CD4-positive, alpha-beta T cell treated with Interleukin-4 for 1 hour (primary cell): ENCODE measurements at regions not wholly inside any gene's neighbourhood (a gene's known extent, or its start where the extent isn't known, plus 50 kb on each side); places are given as distances from the start of the nearest gene placed in this dataset.
"Not testable (repeated sequence)": the region's sequence is repeated elsewhere in the genome, so short reads cannot be mapped to it uniquely, and the experiment has no call there.

ENCODE experiments used
- DNase-seq, 2 donors: peaks; one replicate each; pipeline ENCODE4 v3.0.0-alpha.2; 2020 to 2022

- DNase-seq: no peak
Observed at GRCh38 chr4:33780952-33781791, 2463.1 kb downstream of the ARAP2 start.

GRCh38 chr4:33785843-33786242, 2458.5 kb downstream of the ARAP2 start:
- no peak for DNase-seq

- no peak for DNase-seq
Observed at GRCh38 chr4:33802578-33802977, 2441.7 kb downstream of the ARAP2 start.

- DNase-seq: no peak
Observed at GRCh38 chr4:33825685-33826084, 2418.6 kb downstream of the ARAP2 start.

- DNase-seq: not testable (repeated sequence)
Observed at GRCh38 chr4:33829356-33829755, 2415.0 kb downstream of the ARAP2 start.

GRCh38 chr4:33831442-33832066, 2412.8 kb downstream of the ARAP2 start:
- DNase-seq: no peak

GRCh38 chr4:33835764-33836163, 2408.6 kb downstream of the ARAP2 start:
- DNase-seq: not testable (repeated sequence)

- DNase-seq: no peak
Observed at GRCh38 chr4:33837043-33837838, 2407.1 kb downstream of the ARAP2 start.

GRCh38 chr4:33841120-33841519, 2403.2 kb downstream of the ARAP2 start:
- no peak for DNase-seq

- DNase-seq: no peak
Observed at GRCh38 chr4:33850371-33850902, 2393.9 kb downstream of the ARAP2 start.

- DNase-seq: not testable (repeated sequence)
Observed at GRCh38 chr4:33853670-33854069, 2390.6 kb downstream of the ARAP2 start.

- no peak for DNase-seq
Observed at GRCh38 chr4:33864290-33864859, 2379.9 kb downstream of the ARAP2 start.

- DNase-seq: no peak
Observed at GRCh38 chr4:33873791-33874190, 2370.5 kb downstream of the ARAP2 start.

- DNase-seq: no peak
Observed at GRCh38 chr4:33878710-33879109, 2365.6 kb downstream of the ARAP2 start.

- DNase-seq: no peak
Observed at GRCh38 chr4:33881176-33881575, 2363.1 kb downstream of the ARAP2 start.

GRCh38 chr4:33882246-33882990, 2361.9 kb downstream of the ARAP2 start:
- no peak for DNase-seq

- DNase-seq: no peak
Observed at GRCh38 chr4:33883111-33883510, 2361.2 kb downstream of the ARAP2 start.

- DNase-seq: no peak
Observed at GRCh38 chr4:33886356-33886755, 2358.0 kb downstream of the ARAP2 start.

GRCh38 chr4:33890841-33891240, 2353.5 kb downstream of the ARAP2 start:
- DNase-seq: no peak

GRCh38 chr4:33911959-33912358, 2332.4 kb downstream of the ARAP2 start:
- DNase-seq: no peak

GRCh38 chr4:33914386-33914785, 2329.9 kb downstream of the ARAP2 start:
- DNase-seq: no peak

- DNase-seq: no peak
Observed at GRCh38 chr4:33923469-33923868, 2320.8 kb downstream of the ARAP2 start.
